Trophoblast cell (in vitro differentiated cells and primary cell): ENCODE measurements at regions not wholly inside any gene's neighbourhood (a gene's known extent, or its start where the extent isn't known, plus 50 kb on each side); places are given as distances from the start of the nearest gene placed in this dataset.
A peak's percentile ranks its signal among the peaks of the same experiment; 100 is the strongest.

ENCODE experiments used
- DNase-seq, 2 donors: peaks; one replicate each; pipeline ENCODE4 v3.0.0-alpha.2; 2016
- H2AFZ ChIP-seq: 2 replicates; pipeline ENCODE4 v1.6.1; 2013; ENCODE audit warnings: low read length, moderate library complexity, mild to moderate bottlenecking; ENCODE audit not compliant: insufficient read depth, poor library complexity
- H2AK5ac ChIP-seq: 2 replicates; pipeline ENCODE4 v1.6.1; 2013; ENCODE audit warnings: mild to moderate bottlenecking, low read length
- H2BK120ac ChIP-seq: 2 replicates; pipeline ENCODE4 v1.6.1; 2013; ENCODE audit warnings: low read length, mild to moderate bottlenecking, moderate library complexity; ENCODE audit not compliant: insufficient read depth, poor library complexity
- H2BK12ac ChIP-seq: 2 replicates; pipeline ENCODE4 v1.6.1; 2013; ENCODE audit warnings: mild to moderate bottlenecking, low read length, moderate library complexity
- H2BK5ac ChIP-seq: 2 replicates; pipeline ENCODE4 v1.6.1; 2013; ENCODE audit warnings: low read length, low read depth, moderate library complexity, mild to moderate bottlenecking; ENCODE audit not compliant: poor library complexity
- H3K14ac ChIP-seq: 2 replicates; pipeline ENCODE4 v1.6.1; 2013; ENCODE audit warnings: mild to moderate bottlenecking, low read length
- H3K18ac ChIP-seq: 2 replicates; pipeline ENCODE4 v1.6.1; 2013; ENCODE audit warnings: mild to moderate bottlenecking, low read length
- H3K23ac ChIP-seq: 2 replicates; pipeline ENCODE4 v1.6.1; 2013; ENCODE audit warnings: low read length
- H3K27ac ChIP-seq: 2 replicates; pipeline ENCODE4 v1.5.1; 2013; ENCODE audit warnings: low read depth, mild to moderate bottlenecking, inconsistent platforms, low read length, moderate library complexity
- H3K27me3 ChIP-seq: 2 replicates; pipeline ENCODE4 v1.6.1; 2013; ENCODE audit warnings: inconsistent platforms, mild to moderate bottlenecking, low read length, moderate library complexity; ENCODE audit not compliant: insufficient read depth
- H3K36me3 ChIP-seq, 2 experiments: 1 replicate in 1 of 2; 2 replicates in 1 of 2; pipeline ENCODE4 v1.6.1; 2013; ENCODE audit warnings: low read length in 2 of 2, mild to moderate bottlenecking in 2 of 2, moderate library complexity in 1 of 2; ENCODE audit not compliant: insufficient read depth in 2 of 2, control insufficient read depth in 1 of 2
- H3K4ac ChIP-seq: 2 replicates; pipeline ENCODE4 v1.6.1; 2013; ENCODE audit warnings: low read depth, mild to moderate bottlenecking, low read length, moderate library complexity
- H3K4me1 ChIP-seq, 2 experiments: 1 replicate in 1 of 2; 2 replicates in 1 of 2; pipeline ENCODE4 v1.6.1; 2013; ENCODE audit warnings: low read length in 2 of 2, mild to moderate bottlenecking in 2 of 2, moderate library complexity in 1 of 2; ENCODE audit not compliant: insufficient read depth in 2 of 2, control insufficient read depth in 1 of 2
- H3K4me2 ChIP-seq: 2 replicates; pipeline ENCODE4 v1.6.1; 2013; ENCODE audit warnings: inconsistent platforms, mild to moderate bottlenecking, low read length, moderate library complexity
- H3K4me3 ChIP-seq: 2 replicates; pipeline ENCODE4 v1.5.1; 2013; ENCODE audit warnings: mild to moderate bottlenecking, low read depth, low read length, inconsistent platforms
- H3K79me1 ChIP-seq: one replicate; pipeline ENCODE4 v1.6.1; 2013; ENCODE audit warnings: low read length
- H3K79me2 ChIP-seq: 2 replicates; pipeline ENCODE4 v1.6.1; 2013; ENCODE audit warnings: low read length, mild to moderate bottlenecking; ENCODE audit not compliant: control insufficient read depth, insufficient read depth, poor library complexity
- H3K9ac ChIP-seq: 2 replicates; pipeline ENCODE4 v1.6.1; 2013; ENCODE audit warnings: mild to moderate bottlenecking, low read length
- H3K9me3 ChIP-seq: 2 replicates; pipeline ENCODE4 v1.6.1; 2013; ENCODE audit warnings: low read depth, mild to moderate bottlenecking, control low read depth, inconsistent platforms, low read length; ENCODE audit not compliant: insufficient read depth
- H4K12ac ChIP-seq: 2 replicates; pipeline ENCODE4 v1.6.1; 2013; ENCODE audit warnings: low read depth, mild to moderate bottlenecking, low read length, moderate library complexity
- H4K8ac ChIP-seq: 2 replicates; pipeline ENCODE4 v1.6.1; 2013; ENCODE audit warnings: low read depth, mild to moderate bottlenecking, low read length, moderate library complexity
- H4K91ac ChIP-seq: one replicate; pipeline ENCODE4 v1.6.1; 2013; ENCODE audit warnings: low read depth, mild to moderate bottlenecking, low read length, moderate library complexity
- WGBS: extraction: QIAGEN DNeasy Blood & Tissue Kit; methylation state at CpG from one replicate; pipeline ENCODE4 v1.1.7; 2013; ENCODE audit warnings: missing lambda C conversion rate; ENCODE audit not compliant: insufficient read length, insufficient coverage; ENCODE audit errors: extremely low coverage; 5-methylcytosine and 5-hydroxymethylcytosine counted together

DNA sequence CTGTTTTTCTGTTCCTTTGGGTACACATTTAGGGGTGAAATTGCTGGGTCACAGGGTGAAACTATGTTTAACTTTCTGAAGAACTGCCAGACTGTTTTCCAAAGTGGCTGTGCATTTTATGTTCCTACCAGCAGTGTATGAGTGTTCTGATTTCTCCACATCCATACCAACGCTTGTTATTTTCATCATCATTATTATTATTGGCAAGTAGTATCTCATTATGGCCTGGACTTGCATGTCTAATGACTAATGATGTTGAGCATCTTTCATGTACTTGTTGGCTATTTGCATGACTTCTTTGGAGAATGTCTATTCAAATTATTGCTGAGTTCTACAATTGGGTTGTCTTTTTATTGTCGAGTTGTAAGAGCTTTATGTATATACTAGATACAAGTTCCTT is 321.8 kb upstream of the HTR2A start:
- Histone ChIP-seq H3K4me2 (no peak overlapping the region), H4K12ac (no peak overlapping the region)
- no peak for DNase-seq

DNA sequence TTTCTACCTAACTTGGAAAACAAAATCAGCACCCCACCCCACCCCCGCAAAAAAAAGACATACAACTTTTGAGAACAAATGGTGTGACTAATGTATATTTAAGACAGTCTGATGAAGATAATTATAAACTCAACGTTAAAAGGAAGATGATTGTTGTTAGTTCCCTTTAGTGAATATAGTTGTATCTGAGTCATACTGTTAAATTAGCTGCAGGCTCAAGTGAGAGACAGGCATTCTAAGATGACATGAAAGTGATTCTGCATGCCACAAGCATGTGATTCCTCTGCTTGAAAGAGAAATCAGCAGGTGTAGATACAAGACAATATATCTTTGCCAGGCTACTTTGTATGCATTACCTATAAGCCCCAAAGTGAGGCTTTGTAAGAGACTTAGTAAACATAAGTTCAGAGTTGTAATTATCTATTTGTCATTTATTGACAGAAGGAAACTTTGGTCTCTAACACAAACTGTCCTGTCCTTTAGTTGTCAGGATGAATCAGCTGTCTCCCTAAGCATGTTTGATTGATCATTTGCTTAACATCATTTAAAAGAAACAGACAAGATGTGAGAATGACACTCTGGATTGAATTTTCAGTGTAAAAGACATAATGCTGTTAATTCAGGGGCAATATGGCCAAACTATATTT is 319.4 kb upstream of the HTR2A start:
- Histone ChIP-seq H3K79me1 (peaks cover 5% of the 10 kb centered on the region), H3K27me3 (no peaks in the 10 kb centered on the region), H2BK120ac (no peak overlapping the region), H3K36me3 (no peaks in the 10 kb centered on the region), H3K14ac (no peak overlapping the region), H3K4ac (no peak overlapping the region), H3K27ac (peak overlapping the region; percentile 51), H3K79me2 (no peaks in the 10 kb centered on the region), H3K9me3 (no peaks in the 10 kb centered on the region), H3K23ac (no peak overlapping the region), H2AK5ac (no peak overlapping the region), H2BK12ac (no peak overlapping the region), H2AFZ (no peak overlapping the region), H4K91ac (no peak overlapping the region), H4K8ac (no peak overlapping the region), H3K18ac (no peak overlapping the region), H3K9ac (no peak overlapping the region), H3K4me1 (no peaks in the 10 kb centered on the region), H3K4me3 (no peak overlapping the region), H2BK5ac (no peak overlapping the region), H3K4me2 (no peak overlapping the region), H4K12ac (no peak overlapping the region)
- DNase-seq, result peak; percentile 20 to 69
- WGBS, result no CpG with 5 or more reads among the region's 2 CpGs

More for the DNA sequence above, 321.8 kb upstream of the HTR2A start:
- no peak overlapping the region for H3K27ac ChIP-seq
- peaks cover 5% of the 10 kb centered on the region for H3K79me1 ChIP-seq
- H2BK5ac ChIP-seq, result no peak overlapping the region
- no peak overlapping the region for H4K8ac ChIP-seq
- no peak overlapping the region for H2AFZ ChIP-seq
- H3K9me3 ChIP-seq, result no peaks in the 10 kb centered on the region
- H3K4me1 ChIP-seq, result no peaks in the 10 kb centered on the region
- H3K14ac ChIP-seq, result no peak overlapping the region
- H3K23ac ChIP-seq, result no peak overlapping the region
- no peak overlapping the region for H2BK12ac ChIP-seq
- no peaks in the 10 kb centered on the region for H3K79me2 ChIP-seq
- H2BK120ac ChIP-seq, result no peak overlapping the region
- no CpG with 5 or more reads among the region's 2 CpGs for WGBS
- no peak overlapping the region for H3K4me3 ChIP-seq
- H4K91ac ChIP-seq, result no peak overlapping the region
- H3K18ac ChIP-seq, result no peak overlapping the region
- H2AK5ac ChIP-seq, result no peak overlapping the region
- H3K4ac ChIP-seq, result no peak overlapping the region
- no peaks in the 10 kb centered on the region for H3K36me3 ChIP-seq
- H3K27me3 ChIP-seq, result no peaks in the 10 kb centered on the region
- H3K9ac ChIP-seq, result no peak overlapping the region

DNA sequence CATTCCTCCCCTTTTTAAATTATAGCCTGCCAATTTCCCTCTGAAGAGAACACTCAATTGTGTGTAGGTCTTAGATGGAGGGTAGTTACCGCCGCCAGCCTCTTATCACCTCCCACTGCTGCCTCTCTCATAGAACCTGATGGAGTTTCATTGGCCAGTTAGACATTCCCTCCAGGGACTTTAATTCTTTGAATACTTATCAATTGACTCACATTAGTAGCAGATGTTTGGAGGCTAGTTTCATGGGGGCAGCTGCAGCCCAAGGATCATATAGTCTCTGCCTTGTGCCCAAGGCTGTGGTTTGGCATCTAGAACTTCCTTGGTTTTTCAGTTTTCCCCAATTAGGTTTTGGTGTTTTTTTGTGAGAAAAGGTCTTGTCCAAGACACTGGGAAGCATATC is 318.9 kb upstream of the HTR2A start:
- Histone ChIP-seq H3K23ac (no peak overlapping the region), H2BK12ac (no peak overlapping the region), H3K14ac (no peak overlapping the region), H3K27me3 (no peaks in the 10 kb centered on the region), H3K4me3 (no peak overlapping the region), H2AFZ (no peak overlapping the region), H4K12ac (no peak overlapping the region), H3K9me3 (no peaks in the 10 kb centered on the region), H3K79me1 (peaks cover 5% of the 10 kb centered on the region), H3K36me3 (no peaks in the 10 kb centered on the region), H3K4me2 (no peak overlapping the region), H2BK5ac (no peak overlapping the region), H2AK5ac (no peak overlapping the region), H3K27ac (peak overlapping the region; percentile 51), H4K8ac (no peak overlapping the region), H3K79me2 (no peaks in the 10 kb centered on the region), H3K4ac (no peak overlapping the region), H3K4me1 (no peaks in the 10 kb centered on the region), H3K9ac (no peak overlapping the region), H3K18ac (no peak overlapping the region), H2BK120ac (no peak overlapping the region), H4K91ac (no peak overlapping the region)
- no CpG with 5 or more reads among the region's 2 CpGs for WGBS
- DNase-seq, result peak; percentile 62 to 91

DNA sequence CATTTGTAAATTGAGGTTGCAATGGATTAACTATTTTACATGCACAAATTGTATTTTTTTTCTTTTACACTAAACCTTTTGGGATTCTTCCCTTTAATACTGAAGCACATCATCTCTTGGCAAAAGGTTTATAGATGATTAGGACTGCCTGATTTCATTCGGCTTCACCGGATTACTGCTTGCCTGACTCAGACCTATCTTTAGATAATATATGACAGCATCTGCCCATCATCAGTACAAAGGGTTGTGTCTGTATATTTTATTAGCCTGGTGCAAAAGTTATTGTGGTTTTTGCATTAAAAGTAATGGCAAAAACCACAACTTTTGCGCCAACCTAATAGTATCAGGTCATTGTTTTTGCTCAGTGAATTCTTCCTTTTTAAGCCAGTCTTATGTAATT is 316.2 kb upstream of the HTR2A start:
- H4K8ac ChIP-seq, result no peak overlapping the region
- H3K9me3 ChIP-seq, result no peaks in the 10 kb centered on the region
- H3K4me3 ChIP-seq, result no peak overlapping the region
- no peak overlapping the region for H2AK5ac ChIP-seq
- H4K91ac ChIP-seq, result no peak overlapping the region
- no peak overlapping the region for H2BK120ac ChIP-seq
- no peak overlapping the region for H3K14ac ChIP-seq
- no peak overlapping the region for H3K4me2 ChIP-seq
- peaks cover 8% of the 10 kb centered on the region for H3K79me1 ChIP-seq
- no peak for DNase-seq
- no peaks in the 10 kb centered on the region for H3K79me2 ChIP-seq
- H3K4me1 ChIP-seq, result no peaks in the 10 kb centered on the region
- no peak overlapping the region for H3K18ac ChIP-seq
- H3K23ac ChIP-seq, result no peak overlapping the region
- no peak overlapping the region for H4K12ac ChIP-seq
- no peaks in the 10 kb centered on the region for H3K27me3 ChIP-seq
- no peak overlapping the region for H2BK5ac ChIP-seq
- H2AFZ ChIP-seq, result no peak overlapping the region
- no peak overlapping the region for H3K9ac ChIP-seq
- no peak overlapping the region for H3K4ac ChIP-seq
- H3K36me3 ChIP-seq, result no peaks in the 10 kb centered on the region
- WGBS, result no CpG with 5 or more reads among the region's 3 CpGs
- no peak overlapping the region for H3K27ac ChIP-seq
- H2BK12ac ChIP-seq, result no peak overlapping the region
